ENCODE measurements at regions not wholly inside any gene's neighbourhood (a gene's known extent, or its start where the extent isn't known, plus 50 kb on each side); places are given as distances from the start of the nearest gene placed in this dataset.
"Not testable (repeated sequence)": the region's sequence is repeated elsewhere in the genome, so short reads cannot be mapped to it uniquely, and the experiment has no call there.

- no peak for DNase-seq
Observed at GRCh38 chr4:104549736-104550135, 55.0 kb upstream of the CXXC4 start.

DNA sequence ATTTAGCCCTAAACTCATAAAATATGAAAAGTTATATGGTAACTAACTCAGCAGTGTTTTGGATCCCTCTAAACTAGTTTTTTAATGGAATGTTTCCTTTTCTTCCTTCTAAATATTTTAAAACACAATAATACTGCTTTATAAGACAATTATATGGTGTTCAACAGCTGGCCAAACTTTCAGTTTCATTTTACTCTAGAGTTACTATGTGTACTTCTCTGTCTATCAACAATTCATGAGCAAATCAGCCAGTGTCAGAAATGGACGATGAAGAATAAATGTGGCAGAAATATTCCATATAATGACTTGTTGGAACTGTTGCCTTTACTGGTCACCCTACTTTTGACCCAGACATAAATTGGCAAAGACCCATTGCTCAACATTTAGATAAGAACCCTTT is 64.8 kb upstream of the CXXC4 start:
- no peak for DNase-seq

- DNase-seq = no peak
Observed at GRCh38 chr4:104571341-104571740, 76.6 kb upstream of the CXXC4 start.

GRCh38 chr4:104574371-104574770 is 79.7 kb upstream of the CXXC4 start:
- DNase-seq = no peak

DNA sequence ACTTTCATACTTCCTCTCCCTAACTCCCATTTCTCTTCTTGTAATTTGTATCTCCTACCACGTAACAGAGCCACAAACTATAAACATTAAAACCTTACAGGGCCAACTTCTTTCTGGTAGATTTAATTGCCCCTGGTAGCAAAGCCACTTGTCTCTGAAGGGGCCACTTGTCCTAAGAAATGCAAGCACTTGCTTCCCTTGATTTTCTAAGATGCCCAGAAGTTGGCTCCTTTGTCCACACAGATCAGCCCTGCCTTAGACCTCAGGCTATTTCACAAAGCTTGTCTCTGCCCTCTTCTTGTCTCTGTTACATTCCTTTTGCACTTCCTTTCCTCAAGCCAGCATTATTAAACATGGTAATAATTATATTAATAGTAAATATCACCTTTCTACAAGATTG is 80.6 kb upstream of the CXXC4 start:
- DNase-seq = no peak

DNA sequence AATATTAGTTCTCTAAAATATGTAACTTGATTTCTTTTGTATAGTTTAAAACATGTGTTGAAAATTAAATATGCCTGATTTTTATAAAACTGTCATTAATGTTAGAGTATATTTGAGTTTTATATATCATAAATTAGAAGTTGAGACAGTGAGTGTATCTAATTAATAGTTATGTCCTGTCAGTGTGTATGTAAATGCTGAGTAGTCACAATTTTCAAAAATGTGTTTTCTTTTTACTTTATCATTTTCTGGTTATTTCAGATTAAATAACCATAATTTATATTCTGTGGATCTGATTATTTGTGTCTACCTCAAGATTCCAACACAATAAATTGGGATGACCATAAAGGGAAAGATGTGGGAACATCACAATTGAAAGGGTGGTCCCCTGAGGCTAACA is 82.7 kb upstream of the CXXC4 start:
- DNase-seq = no peak

DNA sequence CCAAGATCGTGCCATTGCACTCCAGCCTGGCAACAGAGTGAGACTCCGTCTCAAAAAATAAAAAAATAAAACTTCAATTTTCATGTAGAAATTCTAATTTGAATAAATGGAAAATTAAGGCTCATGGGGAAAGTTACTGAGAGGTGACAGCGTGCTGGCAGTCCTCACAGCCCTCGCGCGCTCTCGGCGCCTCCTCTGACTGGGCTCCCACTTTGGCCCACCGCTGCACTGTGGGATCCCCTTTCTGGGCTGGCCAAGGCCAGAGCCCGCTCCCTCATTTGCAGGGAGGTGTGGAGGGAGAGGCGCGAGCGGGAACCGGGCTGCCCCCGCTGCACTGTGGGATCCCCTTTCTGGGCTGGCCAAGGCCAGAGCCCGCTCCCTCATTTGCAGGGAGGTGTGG is 86.8 kb upstream of the CXXC4 start:
- not testable (repeated sequence) for DNase-seq

DNA sequence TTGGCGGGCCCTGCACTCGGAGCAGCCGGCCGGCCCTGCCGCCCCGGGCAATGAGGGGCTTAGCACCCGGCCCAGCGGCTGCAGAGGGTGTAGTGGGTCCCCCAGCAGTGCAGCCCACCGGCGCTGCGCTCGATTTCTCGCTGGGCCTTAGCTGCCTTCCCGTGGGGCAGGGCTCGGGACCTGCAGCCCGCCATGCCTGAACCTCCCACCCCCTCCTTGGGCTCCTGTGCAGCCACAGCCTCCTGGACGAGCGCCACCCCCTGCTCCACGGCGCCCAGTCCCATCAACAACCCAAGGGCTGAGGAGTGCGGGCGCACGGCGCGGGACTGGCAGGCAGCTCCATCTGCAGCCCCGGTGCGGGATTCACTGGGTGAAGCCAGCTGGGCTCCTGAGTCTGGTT is 87.4 kb upstream of the CXXC4 start:
- not testable (repeated sequence) for DNase-seq

DNA sequence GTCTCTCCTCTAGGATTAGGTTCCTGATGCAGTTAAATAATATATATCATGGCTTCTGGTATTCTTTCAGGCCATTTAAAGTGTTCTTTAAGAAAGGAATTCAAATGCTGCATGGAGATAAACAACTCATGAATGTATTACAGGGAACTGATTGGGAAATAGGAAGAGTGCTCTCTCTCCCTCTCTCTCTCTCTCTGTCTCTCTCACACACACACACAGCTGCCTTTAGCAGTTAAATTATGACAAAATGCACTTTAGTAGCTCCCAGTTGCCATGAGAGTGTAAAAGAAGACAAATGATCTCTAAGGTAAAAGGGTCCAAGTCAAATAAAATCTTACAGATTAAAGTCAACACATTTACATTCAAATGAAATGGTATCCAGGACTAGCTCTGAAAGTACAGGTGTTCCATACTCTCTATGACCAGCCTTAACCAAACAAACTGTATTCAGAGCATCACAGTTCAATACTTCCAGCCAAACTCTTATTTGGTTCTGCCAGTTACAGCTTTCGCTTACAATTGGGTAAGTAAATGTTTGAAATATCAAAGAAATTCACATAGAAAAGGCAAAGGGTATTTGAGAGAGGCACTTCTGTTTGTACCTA is 94.7 kb upstream of the CXXC4 start:
- DNase-seq = no peak

DNA sequence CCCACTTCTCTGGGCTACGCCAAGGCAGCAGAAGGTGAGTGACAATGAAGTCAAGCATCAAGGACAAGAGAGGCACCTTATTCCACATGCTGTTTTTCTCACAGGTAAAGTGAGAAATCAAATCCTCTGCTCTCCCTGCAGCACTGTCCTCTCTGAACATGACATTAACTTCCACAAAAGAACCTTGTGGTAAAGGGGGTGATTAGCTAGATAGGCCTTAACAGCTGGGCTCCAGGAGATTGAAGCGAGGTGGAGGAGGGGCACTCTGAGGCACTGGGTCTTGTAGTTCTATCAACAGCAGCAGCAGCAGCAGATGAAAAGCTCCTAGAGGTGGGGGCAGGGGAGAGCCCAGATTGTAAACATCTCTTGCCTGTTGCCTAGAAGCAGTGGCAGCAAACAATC is 96.8 kb upstream of the CXXC4 start:
- DNase-seq = no peak

- no peak for DNase-seq
Observed at GRCh38 chr4:104592183-104592582, 97.5 kb upstream of the CXXC4 start.

DNA sequence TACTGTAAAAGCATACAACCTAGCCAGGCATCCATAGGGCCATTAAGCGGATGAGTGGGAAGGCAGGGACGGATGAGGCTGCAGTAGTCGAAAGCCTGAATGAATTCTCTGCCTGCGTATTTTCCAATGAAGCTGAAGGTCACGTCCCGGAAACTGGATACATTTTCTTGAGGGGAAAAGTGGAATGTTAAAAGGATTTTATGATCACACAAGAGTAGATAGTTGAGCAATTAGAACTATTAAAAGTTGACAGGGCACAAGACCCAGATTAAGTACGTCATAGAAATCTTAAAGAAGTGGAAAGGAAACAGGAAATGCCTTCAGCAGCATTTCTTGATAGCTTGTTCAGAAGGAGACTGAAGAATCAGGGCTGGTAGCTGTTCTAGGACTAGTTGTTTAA is 98.3 kb upstream of the CXXC4 start:
- DNase-seq = no peak

DNA sequence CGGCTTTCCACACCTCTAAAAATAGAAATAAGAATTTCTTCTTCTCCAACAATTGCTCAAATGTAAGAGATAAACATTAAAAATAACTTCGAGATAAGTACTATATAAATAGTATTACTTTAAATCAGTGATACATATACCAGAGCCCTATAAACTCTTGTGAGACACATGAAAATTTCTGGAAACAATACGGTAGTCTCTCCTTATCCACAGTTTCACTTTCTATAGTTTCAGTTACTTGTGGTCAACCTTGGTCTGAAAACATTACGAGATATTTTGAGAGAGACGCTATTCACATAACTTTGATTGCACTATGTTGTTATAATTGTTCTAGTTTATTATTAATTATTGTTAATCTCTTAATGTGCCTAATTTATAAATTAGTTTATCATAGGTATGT is 101.5 kb upstream of the CXXC4 start:
- DNase-seq = no peak

- no peak for DNase-seq
Observed at GRCh38 chr4:104615496-104615895, 120.8 kb upstream of the CXXC4 start.

DNA sequence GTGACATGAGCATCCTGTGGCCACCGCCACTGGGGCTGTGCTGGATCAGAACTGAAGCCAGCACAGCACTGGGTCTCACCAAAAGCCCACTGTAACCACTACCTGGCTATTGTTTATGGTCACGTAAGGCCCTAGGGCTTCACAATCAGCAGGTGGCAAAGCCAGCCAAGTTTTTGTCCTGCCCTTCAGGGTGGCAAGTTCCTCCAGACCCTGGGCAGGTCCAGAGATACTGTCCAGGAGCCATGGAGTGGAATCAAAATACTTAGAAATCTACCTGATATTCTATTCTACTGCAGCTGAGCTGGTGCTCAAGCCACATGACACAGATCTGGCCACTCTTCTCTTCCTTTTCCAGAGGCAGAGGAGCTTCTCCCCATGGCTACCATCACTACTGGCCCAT is 121.2 kb upstream of the CXXC4 start:
- DNase-seq = no peak

DNA sequence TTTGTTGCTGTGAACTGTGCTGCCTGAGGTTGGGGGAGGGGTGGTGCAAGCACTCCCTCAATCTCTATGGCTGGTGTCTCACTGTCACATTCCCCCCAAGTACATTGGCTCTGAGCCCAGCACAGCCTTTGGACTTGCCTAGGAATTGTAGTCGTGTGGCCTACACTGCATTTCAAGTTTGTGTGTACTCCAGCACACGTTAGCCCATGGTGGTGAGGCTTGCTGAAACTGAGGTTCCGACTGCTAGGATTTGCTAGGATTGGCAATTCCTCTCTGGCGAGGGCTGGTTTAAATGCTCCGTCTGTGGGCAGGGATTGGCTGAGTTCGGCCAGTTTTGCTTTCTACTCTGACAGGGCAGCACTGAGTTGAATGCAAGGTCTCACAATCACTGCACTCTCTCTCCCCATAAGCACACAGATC is 121.7 kb upstream of the CXXC4 start:
- no peak for DNase-seq

- no peak for DNase-seq
Observed at GRCh38 chr4:104625706-104626105, 131.0 kb upstream of the CXXC4 start.

- DNase-seq = no peak
Observed at GRCh38 chr4:104629601-104630000, 134.9 kb upstream of the CXXC4 start.

DNA sequence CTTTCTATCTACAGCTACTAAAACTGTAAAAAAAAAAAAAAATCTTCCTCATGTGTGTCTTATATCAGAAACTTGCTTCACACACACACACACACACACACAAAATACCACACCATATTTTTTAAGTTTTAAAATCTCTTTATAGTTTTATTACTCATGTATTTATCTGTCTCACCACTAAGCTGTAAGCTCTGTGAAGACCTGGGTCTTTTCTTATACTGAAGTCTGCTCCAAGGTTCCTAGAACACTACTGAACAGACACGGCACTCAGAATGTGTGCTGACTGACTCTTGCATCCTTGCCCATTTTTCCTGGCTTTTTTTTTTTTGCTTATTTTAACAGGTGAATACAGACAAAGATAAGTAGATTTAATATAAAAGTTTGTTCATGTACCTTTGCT is 135.6 kb upstream of the CXXC4 start:
- DNase-seq = no peak

- no peak for DNase-seq
Observed at GRCh38 chr4:104631000-104631399, 136.3 kb upstream of the CXXC4 start.

GRCh38 chr4:104641418-104641817 is 146.7 kb upstream of the CXXC4 start:
- no peak for DNase-seq

GRCh38 chr4:104642521-104642920 is 147.8 kb upstream of the CXXC4 start:
- no peak for DNase-seq

DNA sequence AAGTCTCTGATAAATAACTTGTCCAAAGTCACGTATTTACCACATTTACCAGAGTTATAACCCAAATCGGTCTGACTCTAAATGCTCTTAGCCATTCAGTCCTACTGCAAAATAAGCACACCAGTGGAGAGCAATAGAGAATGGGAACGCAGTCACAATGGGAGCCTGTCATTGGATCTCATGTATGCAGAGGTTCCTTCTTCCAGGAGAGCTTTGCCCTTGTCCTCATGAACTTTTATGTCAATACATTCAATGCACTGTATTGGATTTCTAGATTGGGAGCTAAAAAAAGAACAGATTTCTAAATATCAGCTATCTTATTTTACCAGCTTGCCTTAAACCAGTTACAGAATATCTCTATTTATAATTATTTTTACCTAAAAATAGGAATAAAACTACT is 149.1 kb upstream of the CXXC4 start:
- no peak for DNase-seq

DNA sequence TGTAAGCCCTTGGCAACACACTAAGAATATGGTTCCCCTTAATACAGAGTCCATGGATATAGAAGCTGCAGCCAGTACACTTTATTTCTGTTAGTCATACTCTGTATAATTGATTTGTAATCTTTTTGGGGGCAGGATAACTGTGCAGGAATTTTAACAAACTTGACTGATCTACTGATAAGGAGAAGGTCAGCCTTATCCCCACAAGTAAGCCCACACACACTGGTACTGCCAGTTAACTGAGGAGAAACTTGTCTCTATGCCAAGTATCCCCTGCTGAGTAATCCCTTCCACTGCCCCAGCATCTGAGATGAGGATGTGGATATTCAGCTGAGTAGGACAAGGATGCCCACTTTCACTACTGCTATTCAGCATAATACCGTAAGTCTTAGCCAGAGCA is 154.9 kb upstream of the CXXC4 start:
- DNase-seq = no peak

DNA sequence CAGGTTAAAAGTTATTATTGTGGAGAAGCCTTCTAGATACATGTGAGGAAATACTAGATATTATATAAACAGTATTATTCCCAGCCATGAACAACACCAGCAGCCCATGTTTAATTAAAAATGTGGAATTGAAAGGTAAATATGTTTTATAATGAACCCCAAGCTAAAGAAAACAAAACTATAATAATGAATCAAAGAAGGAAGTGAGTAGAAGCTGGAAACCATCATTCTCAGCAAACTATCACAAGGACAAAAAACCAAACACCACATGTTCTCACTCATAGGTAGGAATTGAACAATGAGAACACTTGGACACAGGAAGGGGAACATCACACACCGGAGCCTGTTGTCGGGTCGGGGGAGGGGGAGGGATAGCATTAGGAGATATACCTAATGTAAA is 167.6 kb upstream of the CXXC4 start:
- DNase-seq = not testable (repeated sequence)

DNA sequence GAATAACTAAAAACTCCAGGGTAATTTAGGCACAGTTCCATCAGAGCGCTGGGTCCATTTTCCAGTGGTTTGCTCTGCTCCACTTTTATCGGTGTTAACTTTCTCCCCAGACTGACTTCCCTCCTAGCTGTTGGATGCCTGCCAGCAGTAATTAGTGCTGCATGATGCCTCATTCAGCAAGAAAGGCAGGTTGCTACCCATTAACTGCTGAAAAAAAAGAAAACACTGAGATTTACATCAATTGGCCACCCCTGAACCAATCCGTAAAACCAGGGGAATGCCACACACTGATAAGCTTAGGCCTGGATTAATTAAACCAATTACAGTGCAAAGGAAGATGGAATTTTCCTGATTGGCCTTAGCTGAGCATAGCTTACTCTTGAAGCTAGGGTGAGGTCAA is 182.4 kb upstream of the CXXC4 start:
- no peak for DNase-seq

Data from stimulated activated CD4-positive, alpha-beta T cell treated with anti-CD3 and anti-CD28 coated beads, Interleukin-4, amount 100 ng/mL, for 24 hours (primary cell).